Chondrocyte (in vitro differentiated cells): ENCODE measurements at regions not wholly inside any gene's neighbourhood (a gene's known extent, or its start where the extent isn't known, plus 50 kb on each side); places are given as distances from the start of the nearest gene placed in this dataset.

Experiments used
- DNase-seq: peaks from one replicate; pipeline ENCODE4 v3.0.0; 2021; ENCODE audit warnings: mixed read lengths, low spot score
- H3K27ac Mint-ChIP-seq: one replicate; pipeline ENCODE4 v1.8.0; 2021; ENCODE audit warnings: mild to moderate bottlenecking, moderate library complexity, mixed read lengths; ENCODE audit not compliant: unreplicated experiment
- H3K27me3 Mint-ChIP-seq: 2 replicates; pipeline ENCODE4 v1.8.0; 2021; ENCODE audit warnings: low read depth, mixed read lengths
- H3K36me3 Mint-ChIP-seq: 2 replicates; pipeline ENCODE4 v1.8.0; 2021; ENCODE audit warnings: low read depth, mixed read lengths
- H3K4me1 Mint-ChIP-seq: 2 replicates; pipeline ENCODE4 v1.8.0; 2021; ENCODE audit warnings: low read depth, mild to moderate bottlenecking, mixed read lengths
- H3K4me3 Mint-ChIP-seq: one replicate; pipeline ENCODE4 v1.8.0; 2021; ENCODE audit warnings: mild to moderate bottlenecking, moderate library complexity, mixed read lengths; ENCODE audit not compliant: unreplicated experiment
- H3K9me3 Mint-ChIP-seq: 2 replicates; pipeline ENCODE4 v1.8.0; 2021; ENCODE audit warnings: low read depth, mixed read lengths
- TF ChIP-seq, protein P1 (sequence below): fragments of 200-600 bp; sonication (generic); IDR thresholded peaks from 2 replicates; pipeline ENCODE4 v1.5.0; 2021; ENCODE audit warnings: antibody characterized with exemption, mild to moderate bottlenecking, moderate library complexity

DNA sequence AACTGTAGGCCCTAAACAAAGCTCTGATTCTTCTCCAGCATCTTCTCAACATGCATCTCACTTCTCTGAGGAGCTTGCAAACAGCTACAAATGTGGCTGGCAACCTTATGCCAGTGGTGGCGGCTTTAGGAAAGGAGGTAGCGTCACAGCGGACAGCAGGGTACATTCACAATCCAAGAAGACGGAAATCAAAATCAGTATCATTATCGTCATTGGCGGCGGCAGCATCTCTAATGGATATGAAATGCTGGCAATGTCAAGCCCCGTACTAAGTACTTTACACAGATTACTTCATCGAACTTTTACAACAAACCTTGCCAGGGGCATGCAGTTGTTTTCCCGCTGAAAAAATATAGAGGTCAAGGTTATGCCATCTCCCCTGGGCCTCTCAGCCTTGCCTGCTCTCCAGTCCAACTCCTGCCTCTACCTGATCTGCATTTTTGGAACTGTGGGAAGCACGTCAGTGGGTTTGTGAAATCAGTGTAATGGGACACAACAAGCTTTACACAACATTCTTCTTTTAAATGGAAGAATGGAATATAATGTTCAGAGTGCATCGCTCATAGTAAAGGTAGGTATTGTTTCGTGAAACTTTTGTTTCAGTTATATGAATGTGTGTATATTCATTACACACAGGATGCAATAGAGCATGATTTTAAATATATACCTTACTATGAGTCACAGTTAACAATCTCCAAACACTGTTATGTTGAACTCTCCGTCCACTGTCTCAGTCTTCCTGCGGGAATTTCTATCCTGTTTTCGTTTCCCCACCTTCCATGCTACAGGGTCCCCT lies 152.9 kb downstream of the TTC32 start:
- TF ChIP-seq, protein P1, sequence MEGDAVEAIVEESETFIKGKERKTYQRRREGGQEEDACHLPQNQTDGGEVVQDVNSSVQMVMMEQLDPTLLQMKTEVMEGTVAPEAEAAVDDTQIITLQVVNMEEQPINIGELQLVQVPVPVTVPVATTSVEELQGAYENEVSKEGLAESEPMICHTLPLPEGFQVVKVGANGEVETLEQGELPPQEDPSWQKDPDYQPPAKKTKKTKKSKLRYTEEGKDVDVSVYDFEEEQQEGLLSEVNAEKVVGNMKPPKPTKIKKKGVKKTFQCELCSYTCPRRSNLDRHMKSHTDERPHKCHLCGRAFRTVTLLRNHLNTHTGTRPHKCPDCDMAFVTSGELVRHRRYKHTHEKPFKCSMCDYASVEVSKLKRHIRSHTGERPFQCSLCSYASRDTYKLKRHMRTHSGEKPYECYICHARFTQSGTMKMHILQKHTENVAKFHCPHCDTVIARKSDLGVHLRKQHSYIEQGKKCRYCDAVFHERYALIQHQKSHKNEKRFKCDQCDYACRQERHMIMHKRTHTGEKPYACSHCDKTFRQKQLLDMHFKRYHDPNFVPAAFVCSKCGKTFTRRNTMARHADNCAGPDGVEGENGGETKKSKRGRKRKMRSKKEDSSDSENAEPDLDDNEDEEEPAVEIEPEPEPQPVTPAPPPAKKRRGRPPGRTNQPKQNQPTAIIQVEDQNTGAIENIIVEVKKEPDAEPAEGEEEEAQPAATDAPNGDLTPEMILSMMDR = no peak
- H3K36me3 Mint-ChIP-seq = no peaks in the 10 kb centered on the region
- peaks cover 56% of the 10 kb centered on the region for H3K4me1 Mint-ChIP-seq
- no peaks in the 10 kb centered on the region for H3K27me3 Mint-ChIP-seq
- no peak overlapping the region for H3K4me3 Mint-ChIP-seq
- H3K27ac Mint-ChIP-seq = no peak overlapping the region
- no peaks in the 10 kb centered on the region for H3K9me3 Mint-ChIP-seq
- DNase-seq = no peak

DNA sequence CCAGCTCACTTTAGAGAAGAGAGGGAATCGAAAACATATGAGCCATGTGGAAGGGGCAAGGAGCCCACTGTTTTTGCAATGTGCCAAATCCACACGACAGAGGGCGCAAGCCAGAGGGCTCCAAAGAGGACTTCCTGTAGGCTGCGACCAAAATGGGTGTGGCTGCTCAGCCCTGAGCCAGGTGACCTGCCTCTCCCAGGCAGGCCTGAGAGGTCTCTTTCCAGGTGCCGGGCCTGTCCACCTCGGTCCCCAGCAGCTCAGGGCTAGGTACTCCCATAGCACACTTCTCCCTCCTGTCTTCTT lies 153.8 kb downstream of the TTC32 start:
- Mint-ChIP-seq H3K27me3 (no peaks in the 10 kb centered on the region), H3K36me3 (no peaks in the 10 kb centered on the region), H3K4me1 (peaks cover 65% of the 10 kb centered on the region), H3K27ac (peak overlapping the region; percentile 78), H3K4me3 (no peak overlapping the region), H3K9me3 (no peaks in the 10 kb centered on the region)
- TF ChIP-seq, protein P1 = no peak
- DNase-seq = no peak

DNA sequence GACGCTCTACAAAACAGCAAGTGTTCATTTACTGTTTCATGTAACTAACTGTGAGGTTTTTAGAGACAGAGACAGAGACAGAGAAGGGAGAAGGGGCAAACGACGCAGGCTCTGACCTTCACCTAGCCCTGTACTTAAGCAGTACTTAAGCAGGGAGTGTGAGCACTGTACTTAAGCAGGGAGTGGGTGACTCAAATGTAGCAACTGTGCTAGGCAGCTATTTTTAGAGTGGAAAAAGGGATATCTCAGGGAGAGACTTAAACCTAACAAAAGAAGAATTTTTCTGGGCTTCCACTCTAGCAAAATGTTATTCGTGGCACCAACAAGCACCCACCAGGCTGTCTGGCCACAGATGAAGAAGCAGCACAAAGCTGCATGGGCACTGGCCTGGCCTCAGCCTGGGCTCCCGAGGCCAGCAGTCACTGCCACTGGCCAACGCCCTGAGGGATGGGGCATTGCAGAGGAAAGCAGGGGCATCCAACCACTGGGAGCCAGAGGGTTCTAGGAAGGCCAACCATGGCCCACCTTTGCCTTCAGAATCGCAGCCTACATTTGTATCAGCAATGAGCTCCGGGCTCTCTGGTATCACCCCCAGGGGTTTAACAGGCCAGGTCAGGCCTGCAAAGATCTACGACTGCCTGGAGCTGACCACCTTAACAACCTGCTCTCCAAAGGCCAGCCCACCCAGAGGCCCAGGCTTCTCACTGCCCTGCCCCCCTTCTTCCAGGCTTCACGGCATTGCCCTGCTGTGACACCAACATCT lies 154.3 kb downstream of the TTC32 start:
- DNase-seq = no peak
- TF ChIP-seq, protein P1 = no peak
- Mint-ChIP-seq H3K4me3 (no peak overlapping the region), H3K27me3 (no peaks in the 10 kb centered on the region), H3K36me3 (no peaks in the 10 kb centered on the region), H3K27ac (peak overlapping the region; percentile 78), H3K4me1 (peaks cover 66% of the 10 kb centered on the region), H3K9me3 (no peaks in the 10 kb centered on the region)

DNA sequence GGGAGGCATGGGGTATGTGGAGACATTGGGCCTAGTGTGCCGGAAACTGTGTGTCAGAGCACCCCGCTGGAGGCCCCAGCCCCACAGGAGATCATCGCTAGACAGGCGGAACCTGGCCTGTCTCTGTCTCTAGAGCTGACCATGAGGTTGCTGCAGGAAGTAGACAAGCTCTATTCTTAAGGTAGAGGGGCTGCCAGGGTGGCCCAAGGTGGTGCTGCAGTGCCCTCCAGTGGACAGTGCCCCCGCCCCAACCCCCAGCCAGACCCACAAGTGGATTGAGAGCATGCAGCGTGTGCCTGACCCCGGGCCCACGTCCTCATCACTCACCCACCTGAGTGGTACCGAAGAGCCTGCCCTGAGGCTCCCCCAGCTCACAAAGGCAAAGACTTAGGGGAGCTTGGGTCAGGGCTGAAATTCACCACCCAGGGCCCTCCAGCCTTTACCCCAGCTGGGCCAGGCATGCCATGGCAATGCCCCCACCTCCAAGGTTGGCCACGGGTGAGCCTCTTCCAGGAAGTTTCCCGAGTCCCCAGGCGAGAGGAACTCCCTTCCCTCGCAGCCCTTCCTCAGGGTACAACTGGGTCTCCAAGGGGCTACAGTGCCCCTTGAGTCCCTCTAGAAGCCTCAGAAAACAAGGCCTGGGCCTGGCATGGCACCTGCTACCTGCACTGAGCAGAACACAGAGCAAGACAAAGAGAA lies 155.0 kb downstream of the TTC32 start:
- TF ChIP-seq, protein P1 = peak; percentile 73
- no peak overlapping the region for H3K4me3 Mint-ChIP-seq
- no peak for DNase-seq
- no peaks in the 10 kb centered on the region for H3K27me3 Mint-ChIP-seq
- no peaks in the 10 kb centered on the region for H3K9me3 Mint-ChIP-seq
- H3K27ac Mint-ChIP-seq = peak overlapping the region; percentile 78
- peaks cover 65% of the 10 kb centered on the region for H3K4me1 Mint-ChIP-seq
- no peaks in the 10 kb centered on the region for H3K36me3 Mint-ChIP-seq

DNA sequence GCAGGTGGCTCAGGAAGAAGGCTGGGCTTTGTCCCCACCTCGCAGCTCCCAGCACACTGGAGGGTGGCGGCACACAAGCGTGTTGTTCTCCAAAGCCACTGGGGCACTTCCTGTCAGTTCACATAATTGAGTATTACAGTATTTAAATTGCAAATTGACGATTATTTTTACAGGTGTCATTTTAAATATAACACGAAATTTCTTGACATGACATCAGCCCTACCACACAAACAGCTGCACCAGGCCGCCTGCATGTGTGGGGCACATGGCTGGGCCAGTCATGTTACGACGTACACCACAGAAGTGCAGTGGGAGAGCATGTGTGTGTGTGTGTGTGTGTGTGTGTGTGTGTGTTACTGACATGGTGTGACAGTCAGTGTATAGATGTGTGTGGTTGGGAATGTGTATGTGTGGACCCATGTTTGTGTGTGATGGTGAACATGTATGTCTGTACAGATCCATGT lies 155.6 kb downstream of the TTC32 start:
- peaks cover 4% of the 10 kb centered on the region for H3K9me3 Mint-ChIP-seq
- no peak for DNase-seq
- H3K4me3 Mint-ChIP-seq = no peak overlapping the region
- H3K27ac Mint-ChIP-seq = peak overlapping the region; percentile 61
- TF ChIP-seq, protein P1 = no peak
- no peaks in the 10 kb centered on the region for H3K27me3 Mint-ChIP-seq
- peaks cover 65% of the 10 kb centered on the region for H3K4me1 Mint-ChIP-seq
- no peaks in the 10 kb centered on the region for H3K36me3 Mint-ChIP-seq
